NCI-H345 (cell line): ENCODE measurements at regions not wholly inside any gene's neighbourhood (a gene's known extent, or its start where the extent isn't known, plus 50 kb on each side); places are given as distances from the start of the nearest gene placed in this dataset.
"Not testable (repeated sequence)": the region's sequence is repeated elsewhere in the genome, so short reads cannot be mapped to it uniquely, and the experiment has no call there.

Experiments used
- DNase-seq: peaks from one replicate; lab custom pipeline; 2025; lab: John Stamatoyannopoulos, UW

DNA sequence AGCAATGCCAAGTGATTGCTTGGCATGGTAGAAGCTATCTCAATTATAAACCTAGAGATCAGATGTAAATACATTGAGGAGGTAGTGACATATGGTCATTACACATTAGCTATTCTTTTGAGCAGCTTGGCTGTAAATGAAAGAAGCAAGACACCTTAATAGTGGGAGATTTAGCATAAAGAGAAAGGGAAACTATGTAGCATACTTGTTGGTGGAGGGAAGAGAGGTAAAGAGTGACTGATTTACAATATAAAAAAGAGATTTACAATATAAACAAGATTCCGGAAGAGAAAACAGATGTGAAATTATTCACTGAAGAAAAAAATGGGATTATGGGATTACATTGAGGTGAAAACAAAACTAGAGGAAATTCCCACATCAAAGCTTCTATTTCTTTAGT lies 2009.6 kb downstream of the OLFM4 start:
- DNase-seq: no peak

DNA sequence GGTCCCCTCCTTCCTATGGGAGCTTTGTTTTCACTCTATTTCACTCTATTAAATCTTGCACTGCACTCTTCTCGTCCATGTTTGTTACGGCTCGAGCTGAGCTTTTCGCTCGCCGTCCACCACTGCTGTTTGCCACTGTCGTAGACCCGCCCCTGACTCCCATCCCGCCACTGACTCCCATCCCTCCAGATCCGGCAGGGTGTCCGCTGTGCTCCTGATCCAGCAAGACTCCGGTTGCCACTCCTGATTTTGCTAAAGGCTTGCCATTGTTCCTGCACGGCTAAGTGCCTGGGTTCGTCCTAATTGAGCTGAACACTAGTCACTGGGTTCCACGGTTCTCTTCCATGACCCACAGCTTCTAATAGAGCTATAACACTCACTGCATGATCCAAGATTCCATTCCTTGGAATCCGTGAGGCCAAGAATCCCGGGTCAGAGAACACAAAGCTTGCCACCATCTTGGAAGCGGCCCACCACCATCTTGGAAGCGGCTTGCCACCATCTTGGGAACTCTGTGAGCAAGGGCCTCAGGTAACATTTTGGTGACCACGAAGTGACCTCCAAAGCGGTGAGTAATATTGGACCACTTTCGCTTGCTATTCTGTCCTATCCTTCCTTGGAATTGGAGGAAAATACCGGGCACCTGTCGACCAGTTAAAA lies 2025.4 kb downstream of the OLFM4 start:
- DNase-seq: not testable (repeated sequence)

DNA sequence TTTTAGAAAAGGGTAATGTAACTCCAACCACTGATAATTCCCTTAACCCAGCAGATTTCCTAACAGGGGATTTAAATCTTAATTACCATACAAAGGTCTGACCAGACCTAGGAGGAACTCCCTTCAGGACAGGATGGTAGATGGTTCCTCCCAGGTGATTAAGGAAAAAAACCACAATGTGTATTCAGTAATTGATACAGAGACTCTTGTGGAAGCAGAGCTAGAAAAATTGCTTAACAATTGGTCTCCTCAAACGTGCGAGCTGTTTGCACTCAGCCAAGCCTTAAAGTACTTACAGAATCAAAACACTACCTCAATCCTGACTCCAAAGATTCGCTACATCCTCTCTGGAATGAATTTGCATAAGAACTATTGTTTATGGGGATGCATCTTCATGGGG lies 2027.1 kb downstream of the OLFM4 start:
- not testable (repeated sequence) for DNase-seq

DNA sequence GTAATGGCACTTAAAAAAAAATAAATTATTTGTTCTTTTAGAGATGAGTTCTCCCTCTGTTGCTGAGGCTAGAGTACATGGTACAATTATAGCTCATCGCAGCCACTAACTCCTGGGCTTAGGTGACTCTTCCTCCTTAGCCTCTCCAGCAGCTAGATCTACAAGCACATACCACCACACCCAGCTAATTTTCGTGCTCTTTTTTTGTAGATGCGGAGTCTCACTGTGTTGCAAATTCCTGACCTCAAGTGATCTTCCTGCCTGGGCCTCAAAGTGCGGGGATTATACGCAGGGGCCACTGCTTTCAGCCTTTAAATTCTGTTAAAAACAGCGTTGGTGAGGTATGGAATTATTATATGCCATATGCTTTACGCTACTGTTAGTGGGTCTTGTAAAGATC lies 2034.0 kb downstream of the OLFM4 start:
- DNase-seq: no peak

DNA sequence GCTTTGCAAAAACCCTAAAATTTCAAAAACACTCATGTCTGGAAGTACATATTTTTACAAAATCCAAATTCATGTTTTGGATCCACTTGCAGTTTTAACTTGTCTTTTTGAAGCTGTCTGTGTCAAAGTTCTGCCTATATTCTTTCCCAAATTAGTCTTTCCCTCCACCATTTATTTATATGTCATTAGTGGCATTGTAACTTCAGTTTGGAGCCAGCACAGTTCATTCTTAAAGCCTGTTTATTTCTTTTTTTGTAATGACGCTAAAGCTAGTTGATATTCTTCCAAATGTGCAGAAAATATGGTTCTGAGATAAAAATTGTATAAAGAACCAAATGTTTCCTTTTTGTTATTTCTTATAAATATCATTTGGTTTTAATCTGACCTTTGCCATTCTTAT lies 2039.3 kb downstream of the OLFM4 start:
- DNase-seq: no peak

DNA sequence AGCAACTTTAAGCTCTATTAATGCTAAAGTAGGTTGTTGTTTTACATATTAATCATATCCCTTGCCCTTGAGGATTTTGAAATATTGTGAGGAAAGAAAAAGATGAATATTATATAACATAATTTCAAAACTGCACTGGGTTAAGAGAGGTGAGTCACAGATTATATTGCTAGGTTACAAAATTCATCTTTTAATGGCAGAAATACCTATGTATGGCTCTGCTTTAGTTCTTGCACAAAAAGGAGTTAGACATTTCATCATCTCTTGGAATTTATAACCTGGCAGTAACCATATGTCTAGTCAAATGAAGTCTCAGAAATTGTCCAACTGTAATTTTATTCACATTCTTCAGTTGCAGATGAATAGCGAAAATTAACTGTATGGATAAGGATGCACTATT lies 2041.1 kb downstream of the OLFM4 start:
- no peak for DNase-seq

DNA sequence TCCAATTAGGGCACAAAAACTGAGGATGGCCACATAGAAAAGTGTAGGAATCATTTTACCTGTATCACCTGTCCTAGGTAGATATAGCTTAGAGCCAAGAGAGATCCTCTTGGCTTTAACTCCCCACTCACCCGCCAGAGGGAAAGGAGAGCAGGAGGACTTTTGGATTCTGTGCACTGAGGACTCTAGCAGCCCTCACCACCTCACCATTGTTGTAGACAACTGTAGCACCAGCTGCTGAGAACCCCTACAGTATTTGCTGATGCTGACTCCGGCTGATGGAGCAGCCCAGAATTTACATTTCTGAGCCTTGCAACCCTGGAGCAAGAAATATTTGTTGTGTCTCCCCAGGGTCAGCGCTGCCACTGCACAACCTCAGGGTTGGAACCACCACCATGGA lies 2044.4 kb downstream of the OLFM4 start:
- DNase-seq: no peak

DNA sequence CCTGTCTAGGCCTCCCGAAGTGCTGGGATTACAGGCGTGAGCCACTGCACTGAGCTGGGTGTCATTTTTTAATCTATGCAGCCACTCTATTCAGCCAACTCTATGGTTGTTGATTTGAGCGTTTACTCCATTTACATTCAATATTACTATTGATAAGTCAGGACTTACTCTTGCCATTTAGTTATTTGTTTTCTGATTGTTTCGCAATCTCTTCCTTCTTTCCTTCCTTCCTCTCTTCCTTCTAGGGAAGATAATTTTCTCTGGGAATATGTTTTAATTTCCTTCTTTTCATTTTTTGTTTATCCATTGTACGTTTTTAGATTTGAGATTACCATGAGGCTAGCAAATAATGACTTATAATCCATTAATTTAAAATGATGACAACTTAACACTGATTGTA lies 2056.0 kb downstream of the OLFM4 start:
- no peak for DNase-seq

DNA sequence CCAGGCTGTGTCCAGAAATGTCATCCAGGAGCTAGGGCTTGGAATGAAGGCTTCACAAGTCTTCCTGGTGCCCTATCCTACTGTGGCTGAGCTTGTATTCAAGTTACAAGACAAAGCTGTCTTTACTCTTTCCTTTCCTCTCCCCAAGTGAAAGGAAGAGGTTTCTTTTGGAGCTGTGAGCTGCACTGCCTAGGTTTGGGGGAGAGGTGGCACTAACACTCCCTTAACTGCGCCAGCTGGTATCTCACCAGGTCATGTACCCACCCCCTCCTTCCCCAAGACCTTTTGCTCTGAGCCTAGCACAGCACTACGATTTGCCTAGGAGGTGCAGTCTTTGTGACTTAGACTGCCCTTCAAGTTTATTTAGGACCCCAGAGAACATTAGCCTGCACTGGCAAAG lies 2053.6 kb upstream of the PRR20A start:
- DNase-seq: no peak

DNA sequence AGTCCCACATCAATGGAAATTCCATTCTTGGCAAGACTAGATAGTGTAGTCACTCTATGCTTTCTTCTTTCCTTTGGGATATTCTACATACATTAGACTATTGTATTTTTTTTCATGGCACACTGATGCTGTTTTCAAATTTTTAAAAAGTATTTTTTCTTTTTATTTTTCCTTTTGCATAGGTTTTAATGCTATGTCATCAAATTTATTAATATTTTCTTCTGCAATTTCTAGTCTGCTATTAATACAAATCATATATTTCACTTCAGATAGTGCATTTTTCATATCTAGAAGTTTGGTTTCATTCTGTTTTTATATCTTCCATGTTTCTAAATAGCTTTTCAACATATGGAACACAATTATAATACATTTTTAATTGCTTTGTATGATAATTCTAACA lies 2050.1 kb upstream of the PRR20A start:
- DNase-seq: no peak

DNA sequence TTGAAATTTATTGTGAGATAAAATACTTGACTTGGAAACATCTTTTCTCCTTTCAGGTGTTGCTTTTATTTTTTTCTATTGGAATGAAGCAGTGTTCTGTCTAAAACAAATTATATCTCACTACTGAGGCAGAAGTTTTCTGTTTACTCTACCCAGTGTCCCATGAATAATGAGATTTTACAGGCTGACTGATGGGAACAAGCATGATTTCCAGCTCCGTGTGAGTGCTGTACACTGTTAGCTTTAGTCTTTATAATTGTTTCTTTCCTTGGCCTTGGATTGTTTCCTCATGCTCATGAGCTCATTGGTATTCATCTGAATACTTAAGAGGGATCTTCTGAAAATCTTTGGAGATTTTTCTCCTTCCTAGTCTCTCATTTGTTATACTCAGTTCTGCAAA lies 2049.5 kb upstream of the PRR20A start:
- no peak for DNase-seq

DNA sequence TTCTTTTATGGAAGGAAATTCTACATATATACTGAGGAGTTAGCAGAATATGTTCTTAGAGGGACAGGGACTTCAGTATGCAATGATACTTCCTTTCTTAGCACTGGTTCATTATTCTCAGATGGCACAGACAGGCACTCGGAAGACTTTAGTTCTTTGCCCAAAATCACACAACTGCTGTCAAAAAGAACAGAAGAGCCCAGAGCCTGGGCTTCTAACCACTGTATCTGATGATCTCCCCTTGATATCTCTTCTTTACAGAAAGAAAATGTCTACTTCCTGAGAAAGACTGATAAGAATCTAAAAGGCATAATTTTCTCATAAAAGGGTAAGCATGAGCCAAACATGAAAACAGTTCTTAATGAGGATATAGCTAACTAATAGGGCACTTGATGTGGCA lies 2034.2 kb upstream of the PRR20A start:
- no peak for DNase-seq

DNA sequence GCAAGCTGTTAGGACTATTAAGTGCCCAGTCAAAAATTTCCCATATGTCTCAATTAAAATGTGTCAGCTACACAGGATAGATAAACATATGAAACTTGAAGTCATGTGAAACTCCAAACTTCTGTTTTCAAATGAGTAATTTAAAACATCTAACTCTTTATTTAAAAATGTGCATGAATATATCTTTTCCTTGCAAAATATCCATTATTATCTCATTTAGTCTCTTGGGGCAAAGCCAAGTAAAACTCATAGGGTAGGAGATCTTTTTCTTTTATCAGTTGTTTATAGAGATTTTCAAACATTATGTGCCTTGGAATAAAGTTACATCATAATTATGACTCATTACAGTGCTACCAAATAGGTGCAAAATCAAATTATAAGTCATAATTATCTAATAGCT lies 2020.1 kb upstream of the PRR20A start:
- DNase-seq: no peak

DNA sequence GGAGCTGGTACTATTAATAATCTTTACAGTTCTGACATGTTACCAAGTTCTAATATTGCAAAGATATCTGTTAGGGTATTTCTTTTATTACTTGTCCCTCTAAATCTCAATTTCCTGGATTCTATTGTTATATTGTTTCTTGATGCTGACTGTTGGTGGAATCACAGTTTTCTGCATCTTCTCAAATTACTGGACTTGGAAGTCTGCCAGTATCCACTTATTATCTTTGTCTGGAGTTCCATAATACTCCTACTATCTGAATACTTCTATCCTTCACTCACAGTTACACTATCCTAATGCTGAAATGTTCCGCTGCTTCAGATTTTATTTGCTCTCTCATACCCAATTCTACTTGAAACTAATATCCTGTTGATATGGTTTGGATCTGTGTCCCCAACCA lies 1985.7 kb upstream of the PRR20A start:
- peak; percentile 75 for DNase-seq

DNA sequence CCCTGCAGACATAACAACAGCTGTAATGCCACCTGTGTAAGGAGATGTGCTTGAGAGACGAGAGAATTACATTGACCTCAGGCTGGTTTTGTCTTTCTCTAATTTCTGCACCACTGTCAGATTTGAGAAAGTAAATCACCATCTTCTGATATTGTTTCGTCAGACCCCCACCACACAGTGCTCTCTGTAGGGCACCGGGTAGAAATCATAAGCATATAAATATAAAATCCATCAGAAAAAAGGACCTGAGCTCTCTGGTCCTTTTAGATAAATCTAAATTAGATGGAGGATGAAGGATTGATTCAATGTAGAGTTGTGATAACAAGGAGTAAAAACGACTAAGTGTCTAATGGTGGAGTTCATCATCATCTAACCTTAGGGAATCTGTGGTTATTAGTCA lies 1981.0 kb upstream of the PRR20A start:
- DNase-seq: no peak

DNA sequence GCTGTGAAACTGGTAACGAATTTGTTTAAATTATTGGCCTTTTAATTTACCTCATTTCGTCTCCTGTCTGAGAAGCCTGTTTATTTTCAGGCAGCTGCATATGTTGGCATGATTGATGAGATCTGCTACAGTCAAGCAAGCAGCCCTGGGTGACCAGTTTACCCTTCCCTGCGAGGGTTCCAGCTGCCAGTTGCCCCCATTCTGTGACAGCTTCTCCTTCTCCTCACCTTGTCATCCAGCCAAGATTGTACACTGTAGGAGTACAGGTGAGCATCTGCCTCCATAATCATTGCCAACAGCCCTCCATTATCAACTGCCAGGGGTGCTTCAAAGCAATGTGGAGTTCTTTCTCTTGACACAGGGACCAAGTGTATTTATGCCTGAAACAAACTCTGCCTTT lies 1979.9 kb upstream of the PRR20A start:
- peak; percentile 87 for DNase-seq

DNA sequence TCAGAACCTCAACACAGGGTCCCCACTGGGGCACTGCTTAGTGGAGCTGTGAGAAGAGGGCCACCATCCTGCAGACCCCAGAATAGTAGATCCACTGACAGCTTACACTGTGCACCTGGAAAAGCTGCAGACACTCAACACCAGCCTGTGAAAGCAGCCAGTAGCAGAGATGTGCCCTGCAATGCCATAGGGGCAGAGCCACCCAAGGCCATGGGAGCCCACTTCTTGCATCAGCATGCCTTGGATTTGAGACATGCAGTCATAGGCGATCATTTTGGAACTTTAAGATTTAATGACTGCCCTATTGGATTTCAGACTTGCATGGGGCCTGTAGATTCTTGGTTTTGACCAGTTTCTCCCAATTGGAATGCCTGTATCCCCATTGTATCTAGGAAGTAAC lies 1962.1 kb upstream of the PRR20A start:
- DNase-seq: not testable (repeated sequence)

DNA sequence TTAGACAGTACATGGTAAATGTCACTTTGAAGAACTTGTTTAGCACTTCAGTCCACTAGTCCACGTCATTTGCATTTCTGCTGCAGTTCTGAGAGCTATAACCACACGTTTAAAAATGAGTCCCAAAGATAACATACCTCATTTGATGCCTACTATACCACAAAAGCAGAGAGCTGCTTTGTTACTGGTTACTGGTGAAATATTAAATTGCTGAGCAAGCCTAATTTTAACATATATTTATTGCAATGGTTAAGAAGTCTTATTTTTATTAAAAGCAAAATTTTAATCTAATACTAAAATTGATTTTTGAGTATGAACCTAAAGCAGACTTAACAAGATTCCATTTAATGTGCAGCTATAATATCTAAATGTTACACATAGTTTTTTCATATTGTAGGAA lies 1949.7 kb upstream of the PRR20A start:
- no peak for DNase-seq

DNA sequence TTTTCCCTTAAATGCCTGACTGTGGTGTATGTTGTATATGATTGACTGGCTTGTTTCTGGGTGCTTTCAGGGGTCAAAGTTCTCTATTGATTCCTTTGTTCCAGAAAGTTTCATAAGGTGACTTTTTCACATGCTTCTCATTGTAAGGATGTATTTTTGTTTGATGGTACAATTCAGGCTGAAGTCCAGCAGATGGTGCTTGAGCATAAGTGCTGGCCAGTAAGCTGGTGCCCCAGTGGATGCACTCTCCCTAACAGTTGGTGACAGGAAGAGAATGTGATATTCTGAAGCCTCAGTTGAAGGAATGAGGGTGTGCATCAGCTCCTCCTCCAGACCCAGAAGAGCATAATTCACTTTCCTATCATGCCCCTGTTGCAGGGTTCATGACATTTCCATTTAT lies 1941.6 kb upstream of the PRR20A start:
- no peak for DNase-seq

DNA sequence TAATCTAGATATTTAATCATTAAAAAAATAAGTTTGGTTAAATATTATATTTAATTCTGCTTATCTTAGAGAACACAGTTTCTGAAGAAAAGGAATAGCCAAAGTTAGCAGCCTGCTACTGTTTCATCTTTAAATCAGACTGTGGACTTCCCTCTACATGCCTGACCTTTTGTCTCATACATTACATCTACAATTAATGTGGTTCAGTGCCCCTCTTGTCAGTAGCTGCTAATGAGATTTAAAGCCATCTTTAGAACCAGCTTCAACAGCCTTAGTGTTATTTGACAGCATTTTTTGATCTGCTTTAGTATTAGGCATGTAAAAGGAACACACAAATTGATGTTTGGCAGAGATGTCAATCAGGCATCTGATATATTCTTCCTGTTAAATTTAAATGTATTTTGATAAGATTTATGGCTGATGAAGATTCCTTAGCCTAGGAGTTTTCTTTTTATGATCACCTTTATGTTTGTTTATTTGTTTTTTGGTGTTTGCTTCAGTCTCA lies 1925.8 kb upstream of the PRR20A start:
- DNase-seq: no peak

DNA sequence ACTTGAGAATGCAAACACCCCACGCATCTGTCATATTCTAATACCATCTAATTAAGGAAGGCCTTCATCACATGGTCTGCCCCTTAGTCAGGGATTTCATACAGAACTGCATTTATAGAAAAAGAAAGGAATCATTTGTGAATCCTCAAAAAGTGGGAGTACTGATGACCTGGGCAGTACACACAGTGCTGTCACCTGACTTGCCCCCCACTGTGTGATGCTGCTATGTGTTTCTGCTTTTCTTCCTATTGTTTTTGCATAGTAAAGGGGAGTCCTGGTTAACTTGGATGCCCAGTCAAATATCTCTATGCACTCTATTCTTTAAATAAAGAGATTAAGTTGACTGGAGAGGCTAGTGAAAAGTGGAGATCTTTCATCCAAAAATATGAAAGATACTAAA lies 1921.2 kb upstream of the PRR20A start:
- no peak for DNase-seq

DNA sequence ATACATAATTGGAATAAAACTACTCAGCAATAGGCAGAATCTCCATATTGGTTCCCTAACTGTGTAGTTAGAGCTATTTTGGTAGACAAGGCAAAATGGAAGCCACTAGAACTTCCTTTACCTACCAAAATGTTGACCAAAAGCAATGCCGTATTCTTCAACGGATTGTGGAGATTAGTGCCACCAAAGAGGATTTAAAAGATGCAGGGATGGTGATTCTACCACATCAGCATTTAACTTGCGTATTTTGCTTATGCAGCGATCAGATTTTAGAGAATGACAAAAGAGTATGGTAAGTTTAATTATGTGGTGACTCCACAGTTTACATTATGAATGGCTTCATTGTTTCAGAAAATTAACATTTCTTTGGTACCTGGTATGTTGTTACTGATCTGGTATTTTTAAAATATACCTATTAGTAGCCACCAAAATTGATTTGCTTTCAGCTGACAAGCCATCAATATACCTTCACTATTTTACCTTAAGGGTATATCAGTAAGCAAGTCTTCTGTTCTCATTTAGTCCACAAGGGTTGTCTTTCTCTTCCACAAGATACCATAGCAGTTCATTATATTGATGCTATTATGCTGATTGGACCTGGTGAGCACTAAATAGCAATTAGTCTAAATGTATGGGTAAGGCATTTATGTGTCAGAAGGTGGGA lies 1910.7 kb upstream of the PRR20A start:
- no peak for DNase-seq

DNA sequence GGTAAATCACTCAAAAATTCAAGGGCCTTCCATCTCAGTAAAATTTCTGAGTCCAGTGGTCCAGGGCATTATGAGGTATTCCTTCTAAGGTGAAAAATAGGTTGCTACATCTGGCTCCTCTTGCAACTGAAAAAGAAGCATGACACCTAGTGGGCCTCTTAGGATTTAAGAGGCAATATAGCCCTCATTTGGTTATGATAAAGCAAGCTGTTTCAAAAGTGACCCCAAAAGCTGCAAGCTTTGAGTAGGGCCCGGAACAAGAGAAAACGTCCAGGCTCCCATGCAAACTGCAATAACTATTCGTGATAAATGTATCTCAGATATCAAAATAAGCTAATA lies 1910.2 kb upstream of the PRR20A start:
- DNase-seq: no peak

DNA sequence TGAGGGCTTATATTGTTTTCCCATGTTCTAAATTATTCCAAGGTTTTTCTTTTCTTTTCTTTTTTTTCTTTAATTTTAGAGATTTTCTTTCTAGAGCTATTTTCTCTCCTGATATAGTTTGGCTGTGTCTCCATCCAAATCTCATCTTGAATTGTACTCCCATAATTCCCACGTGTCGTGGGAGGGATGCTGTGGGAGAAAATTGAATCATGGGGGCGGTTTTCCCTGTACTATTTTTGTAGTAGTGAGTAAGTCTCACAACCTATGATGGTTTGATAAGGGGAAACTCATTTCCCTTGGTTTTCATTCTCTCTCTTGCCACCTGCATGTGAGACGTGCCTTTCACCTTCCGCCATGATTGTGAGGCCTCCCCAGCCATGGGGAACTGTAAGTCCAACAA lies 1906.4 kb upstream of the PRR20A start:
- no peak for DNase-seq
